Left lung (tissue), 4 donors: ENCODE measurements at regions not wholly inside any gene's neighbourhood (a gene's known extent, or its start where the extent isn't known, plus 50 kb on each side); places are given as distances from the start of the nearest gene placed in this dataset.
A peak's percentile ranks its signal among the peaks of the same experiment; 100 is the strongest.

Source experiments
- ATAC-seq: fragments of 200-7000 bp; cut with Tn5 transposase; one replicate; pipeline ENCODE4 v1.9.1; 2020; ENCODE audit warnings: moderate library complexity
- DNase-seq, 4 donors: peaks; one replicate each; pipeline ENCODE4 v3.0.0-alpha.2; 2013 to 2020
- H3K27ac ChIP-seq, 2 donors: fragments of 200-600 bp; sonication (generic) in 1 of 2; one replicate each; pipeline versions ENCODE4 v1.5.0 to v1.8.0; 2020 to 2021
- H3K27me3 ChIP-seq, 2 donors: fragments of 200-600 bp; sonication (generic) in 1 of 2; one replicate each; pipeline versions ENCODE4 v1.5.0 to v1.8.0; 2020 to 2021
- H3K36me3 ChIP-seq, 2 donors: fragments of 200-600 bp; sonication (generic) in 1 of 2; one replicate each; pipeline versions ENCODE4 v1.5.0 to v1.8.0; 2020 to 2021
- H3K4me1 ChIP-seq, 2 donors: fragments of 200-600 bp; one replicate each; pipeline ENCODE4 v1.8.0; 2021
- H3K4me3 ChIP-seq, 2 donors: fragments of 200-600 bp; sonication (generic) in 1 of 2; one replicate each; pipeline versions ENCODE4 v1.5.0 to v1.8.0; 2020 to 2021; ENCODE audit warnings: mild to moderate bottlenecking in 1 of 2
- H3K9me3 ChIP-seq, 2 donors: fragments of 200-600 bp; sonication (generic) in 1 of 2; one replicate each; pipeline versions ENCODE4 v1.5.0 to v1.8.0; 2020 to 2021
- intact Hi-C, 2 donors: fragments of 100-400 bp; cut with DNase I; formaldehyde crosslinking; loops; one replicate each; pipeline versions ENCODE4 v1.11.2 to v1.14.2; 2022
- TF ChIP-seq, protein P1 (sequence below), 2 donors: fragments of 200-600 bp; sonication (generic) in 1 of 2; IDR thresholded peaks; one replicate each; pipeline versions ENCODE4 v1.5.0 to v1.8.0; 2021; ENCODE audit warnings: antibody characterized with exemption in 2 of 2
- donor health status: DM: no; HTN: yes; CAD: no.
- donor health status: DM: no; HTN: no; CAD: no.

DNA sequence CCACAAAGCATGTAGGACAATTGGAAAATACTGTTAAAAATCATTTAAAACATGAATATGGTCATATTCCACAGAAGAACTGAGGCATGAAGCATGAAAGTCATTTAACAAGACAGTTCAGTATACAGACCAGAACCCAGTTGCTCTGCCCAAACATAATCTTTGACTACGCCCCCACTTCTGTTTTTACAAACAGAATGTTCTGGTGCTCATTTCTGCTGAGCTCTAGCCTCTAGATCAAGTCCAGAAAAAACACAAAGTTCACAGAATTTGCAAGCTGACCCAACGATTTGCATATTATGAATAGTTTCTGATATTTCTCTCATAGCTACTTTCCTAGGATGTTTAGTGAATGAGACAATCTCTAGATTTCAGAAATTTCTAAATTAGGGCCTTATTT lies 424.9 kb downstream of the PID1 start:
- Histone ChIP-seq H3K9me3 (no peaks in the 10 kb centered on the region), H3K36me3 (no peaks in the 10 kb centered on the region), H3K4me1 (no peaks in the 10 kb centered on the region), H3K4me3 (no peak overlapping the region), H3K27me3 (no peaks in the 10 kb centered on the region), H3K27ac (no peak overlapping the region)
- DNase-seq (no peak), ATAC-seq (no peak)
- TF ChIP-seq, protein P1, sequence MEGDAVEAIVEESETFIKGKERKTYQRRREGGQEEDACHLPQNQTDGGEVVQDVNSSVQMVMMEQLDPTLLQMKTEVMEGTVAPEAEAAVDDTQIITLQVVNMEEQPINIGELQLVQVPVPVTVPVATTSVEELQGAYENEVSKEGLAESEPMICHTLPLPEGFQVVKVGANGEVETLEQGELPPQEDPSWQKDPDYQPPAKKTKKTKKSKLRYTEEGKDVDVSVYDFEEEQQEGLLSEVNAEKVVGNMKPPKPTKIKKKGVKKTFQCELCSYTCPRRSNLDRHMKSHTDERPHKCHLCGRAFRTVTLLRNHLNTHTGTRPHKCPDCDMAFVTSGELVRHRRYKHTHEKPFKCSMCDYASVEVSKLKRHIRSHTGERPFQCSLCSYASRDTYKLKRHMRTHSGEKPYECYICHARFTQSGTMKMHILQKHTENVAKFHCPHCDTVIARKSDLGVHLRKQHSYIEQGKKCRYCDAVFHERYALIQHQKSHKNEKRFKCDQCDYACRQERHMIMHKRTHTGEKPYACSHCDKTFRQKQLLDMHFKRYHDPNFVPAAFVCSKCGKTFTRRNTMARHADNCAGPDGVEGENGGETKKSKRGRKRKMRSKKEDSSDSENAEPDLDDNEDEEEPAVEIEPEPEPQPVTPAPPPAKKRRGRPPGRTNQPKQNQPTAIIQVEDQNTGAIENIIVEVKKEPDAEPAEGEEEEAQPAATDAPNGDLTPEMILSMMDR (IDR thresholded peaks at IDR 0.05): no peak
- intact Hi-C loops: no loop called here

DNA sequence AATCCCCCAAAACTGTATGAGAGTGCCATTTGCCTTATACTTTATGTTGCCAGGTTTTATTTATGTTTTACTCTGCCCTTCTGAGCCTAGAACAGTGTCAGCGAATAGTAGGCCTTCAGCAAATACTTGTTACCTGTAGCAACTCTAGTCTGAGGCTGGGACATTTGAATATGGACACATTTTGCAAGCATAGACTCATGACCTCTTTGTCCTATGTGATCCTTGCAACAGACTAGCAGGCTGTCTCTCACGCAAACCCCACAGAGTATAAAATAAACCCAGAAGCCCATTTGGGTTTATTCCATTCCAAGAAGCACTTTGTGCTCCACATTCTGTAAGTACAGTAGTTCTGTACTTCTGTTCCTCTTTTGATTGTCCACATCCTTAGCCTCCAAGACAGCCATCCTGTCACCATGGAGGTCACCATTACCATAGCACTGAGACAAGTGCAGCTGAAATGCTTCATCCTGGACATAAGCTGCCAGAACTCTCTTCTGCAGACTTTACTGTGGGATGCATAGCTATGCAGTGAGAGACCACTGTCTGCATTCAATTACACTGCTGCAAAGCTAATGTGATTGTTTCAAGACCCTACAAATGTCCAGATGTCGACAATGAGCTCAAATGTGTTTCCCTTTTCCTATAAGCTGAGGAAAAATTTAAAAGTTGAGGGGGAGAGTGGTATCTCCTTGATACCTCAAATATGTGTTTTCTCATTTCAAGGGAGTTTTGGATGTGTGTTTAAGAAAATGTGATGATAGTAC lies 425.7 kb downstream of the PID1 start:
- H3K27me3 ChIP-seq: no peaks in the 10 kb centered on the region
- H3K36me3 ChIP-seq: no peaks in the 10 kb centered on the region
- no peak overlapping the region for H3K27ac ChIP-seq
- DNase-seq (no peak), ATAC-seq (no peak)
- H3K4me1 ChIP-seq: no peaks in the 10 kb centered on the region
- H3K4me3 ChIP-seq: no peak overlapping the region
- H3K9me3 ChIP-seq: no peaks in the 10 kb centered on the region
- TF ChIP-seq, protein P1 (IDR thresholded peaks at IDR 0.05): no peak
- intact Hi-C loops: no loop called here

DNA sequence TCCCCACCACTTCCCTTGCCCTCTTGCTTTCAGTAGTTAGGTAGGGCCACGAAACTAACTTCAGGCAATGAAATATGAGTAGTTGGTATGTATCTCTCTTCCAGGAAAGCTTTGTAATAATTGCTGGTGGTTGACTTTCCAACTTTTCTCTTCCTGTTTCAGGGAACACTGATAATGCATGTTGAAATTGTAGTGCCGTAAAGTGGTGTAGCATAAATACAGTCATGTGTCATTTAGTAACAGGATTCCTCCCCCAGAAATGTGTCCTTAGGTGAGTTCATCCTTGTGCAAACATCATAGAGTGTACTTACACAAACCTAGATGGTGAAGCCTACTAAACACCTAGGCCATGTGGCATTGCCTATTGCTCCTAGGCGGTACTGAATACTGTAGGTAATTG lies 429.2 kb downstream of the PID1 start:
- DNase-seq: no peak
- intact Hi-C loops: no loop called here
- Histone ChIP-seq H3K4me3 (no peak overlapping the region), H3K36me3 (no peaks in the 10 kb centered on the region), H3K27ac (no peak overlapping the region), H3K27me3 (no peaks in the 10 kb centered on the region), H3K9me3 (no peaks in the 10 kb centered on the region), H3K4me1 (no peaks in the 10 kb centered on the region)
- ATAC-seq: peak; percentile 33
- TF ChIP-seq, protein P1 (IDR thresholded peaks at IDR 0.05): no peak

DNA sequence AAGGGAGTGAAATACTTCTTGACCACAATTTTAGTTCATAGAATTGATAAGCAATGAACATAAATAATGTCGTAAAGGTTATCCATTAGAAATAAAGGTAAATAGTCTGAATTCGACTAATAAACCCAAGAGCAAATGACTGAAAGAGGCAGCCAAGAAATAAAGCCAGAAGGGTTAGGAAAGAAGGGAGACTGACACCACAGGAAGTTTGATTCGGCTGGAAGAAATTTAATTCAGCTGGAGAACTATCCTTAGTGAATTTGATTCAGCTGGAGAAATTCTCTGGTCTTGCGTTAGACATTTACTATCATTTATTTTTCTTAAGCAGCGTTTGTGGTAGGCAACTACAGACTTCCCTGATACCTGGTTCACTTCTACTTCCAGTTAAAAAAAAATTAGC lies 429.6 kb downstream of the PID1 start:
- no peaks in the 10 kb centered on the region for H3K36me3 ChIP-seq
- ATAC-seq (no peak), DNase-seq (no peak)
- no peak overlapping the region for H3K4me3 ChIP-seq
- TF ChIP-seq, protein P1 (IDR thresholded peaks at IDR 0.05): no peak
- no peaks in the 10 kb centered on the region for H3K27me3 ChIP-seq
- no peak overlapping the region for H3K27ac ChIP-seq
- intact Hi-C loops: no loop called here
- no peaks in the 10 kb centered on the region for H3K9me3 ChIP-seq
- no peaks in the 10 kb centered on the region for H3K4me1 ChIP-seq

DNA sequence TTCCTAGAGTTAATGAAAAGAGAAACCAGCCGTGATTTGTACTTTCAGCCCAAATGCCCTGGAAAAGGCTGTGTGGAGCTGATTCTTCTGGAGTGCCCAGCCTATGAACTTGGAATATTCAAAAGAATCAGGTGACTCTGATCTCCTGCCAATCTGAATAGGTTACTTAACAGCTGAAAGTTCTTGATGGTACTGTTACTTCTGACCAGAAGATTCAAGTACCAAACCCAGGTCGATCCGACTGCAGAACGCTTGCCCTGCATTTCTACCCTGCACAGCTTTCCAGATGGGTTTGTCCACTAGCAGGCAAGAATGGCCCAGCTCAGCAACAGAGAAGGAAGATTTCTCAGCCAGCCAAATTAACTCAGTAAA lies 430.4 kb downstream of the PID1 start:
- TF ChIP-seq, protein P1 (IDR thresholded peaks at IDR 0.05): no peak
- intact Hi-C loops: no loop called here
- ATAC-seq (no peak), DNase-seq (no peak)
- no peak overlapping the region for H3K27ac ChIP-seq
- no peaks in the 10 kb centered on the region for H3K4me1 ChIP-seq
- H3K36me3 ChIP-seq: no peaks in the 10 kb centered on the region
- no peak overlapping the region for H3K4me3 ChIP-seq
- no peaks in the 10 kb centered on the region for H3K9me3 ChIP-seq
- no peaks in the 10 kb centered on the region for H3K27me3 ChIP-seq
